K562 (cell line): ENCODE measurements at regions not wholly inside any gene's neighbourhood (a gene's known extent, or its start where the extent isn't known, plus 50 kb on each side); places are given as distances from the start of the nearest gene placed in this dataset.

ENCODE experiments used
- BRCA1 ChIP-seq, 2 experiments: fragments of 450-650 bp in 1 of 2; sonication (generic) in 1 of 2; formaldehyde crosslinking in 1 of 2; IDR thresholded peaks; 2 replicates each; pipeline versions ENCODE4 v1.5.0 to v1.6.1; 2017 to 2020; ENCODE audit warnings: mild to moderate bottlenecking in 1 of 2, missing genetic modification reagents in 1 of 2
- MAFG ChIP-seq: fragments of 450-650 bp; conservative IDR thresholded peaks from 2 replicates; pipeline ENCODE4 v1.6.1; 2016; ENCODE audit warnings: missing genetic modification characterization, missing compliant biosample characterization
- TRIM28 ChIP-seq: fragments of 450-650 bp; IDR thresholded peaks from 2 replicates; pipeline ENCODE4 v1.6.1; 2017
- ZNF263 ChIP-seq: sonication (generic); formaldehyde crosslinking; IDR thresholded peaks from 2 replicates; pipeline ENCODE4 v1.8.0; 2022; ENCODE audit warnings: mild to moderate bottlenecking, missing genetic modification reagents, borderline replicate concordance
- TF ChIP-seq, protein P1 (sequence below), 3 experiments: IDR thresholded peaks in 2 of 3; conservative IDR thresholded peaks in 1 of 3; 2 replicates each; pipeline ENCODE4 v1.5.1; 2011 to 2012; ENCODE audit warnings: low read length in 3 of 3, mild to moderate bottlenecking in 3 of 3, control low read depth in 2 of 3, improper control_type of control experiment in 1 of 3, inconsistent platforms in 1 of 3, low read depth in 1 of 3, mixed read lengths in 1 of 3, moderate library complexity in 1 of 3; ENCODE audit not compliant: insufficient read depth in 2 of 3
- TF ChIP-seq, protein P2 (sequence below): fragments of 250-450 bp; sonication (Bioruptor Pico); IDR thresholded peaks from 2 replicates; pipeline ENCODE4 v1.8.0; 2022; ENCODE audit warnings: moderate library complexity, mild to moderate bottlenecking, inconsistent platforms

DNA sequence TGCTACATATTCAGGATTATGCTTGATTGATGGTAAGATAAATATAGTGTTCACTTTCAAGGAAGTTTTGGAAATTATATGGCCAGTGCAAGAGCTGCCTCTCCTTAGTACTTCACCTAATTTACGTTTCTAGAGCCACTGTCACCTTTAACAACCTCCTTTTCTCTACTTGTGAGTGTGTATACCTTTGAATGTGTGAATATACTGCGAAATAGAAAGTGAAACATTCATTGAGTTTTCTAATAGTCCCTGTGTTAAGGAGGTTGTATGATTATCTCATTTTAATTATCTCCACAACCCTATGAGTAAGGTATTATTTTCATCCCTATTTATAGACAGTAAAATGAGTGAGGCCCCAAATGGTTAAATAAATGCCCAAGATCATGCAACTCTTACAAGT lies 1050.5 kb downstream of the XPNPEP1 start:
- TF ChIP-seq, protein P1, sequence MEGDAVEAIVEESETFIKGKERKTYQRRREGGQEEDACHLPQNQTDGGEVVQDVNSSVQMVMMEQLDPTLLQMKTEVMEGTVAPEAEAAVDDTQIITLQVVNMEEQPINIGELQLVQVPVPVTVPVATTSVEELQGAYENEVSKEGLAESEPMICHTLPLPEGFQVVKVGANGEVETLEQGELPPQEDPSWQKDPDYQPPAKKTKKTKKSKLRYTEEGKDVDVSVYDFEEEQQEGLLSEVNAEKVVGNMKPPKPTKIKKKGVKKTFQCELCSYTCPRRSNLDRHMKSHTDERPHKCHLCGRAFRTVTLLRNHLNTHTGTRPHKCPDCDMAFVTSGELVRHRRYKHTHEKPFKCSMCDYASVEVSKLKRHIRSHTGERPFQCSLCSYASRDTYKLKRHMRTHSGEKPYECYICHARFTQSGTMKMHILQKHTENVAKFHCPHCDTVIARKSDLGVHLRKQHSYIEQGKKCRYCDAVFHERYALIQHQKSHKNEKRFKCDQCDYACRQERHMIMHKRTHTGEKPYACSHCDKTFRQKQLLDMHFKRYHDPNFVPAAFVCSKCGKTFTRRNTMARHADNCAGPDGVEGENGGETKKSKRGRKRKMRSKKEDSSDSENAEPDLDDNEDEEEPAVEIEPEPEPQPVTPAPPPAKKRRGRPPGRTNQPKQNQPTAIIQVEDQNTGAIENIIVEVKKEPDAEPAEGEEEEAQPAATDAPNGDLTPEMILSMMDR (IDR thresholded peaks at IDR 0.05 in 2 of 3, conservative IDR thresholded peaks at IDR 0.05 in 1 of 3; ENCODE audit: insufficient read depth in 2 of 3, low read depth in 1 of 3, low read length in 3 of 3), result no peak
- TF ChIP-seq BRCA1 (IDR thresholded peaks at IDR 0.05) (no peak), BRCA1 (CRISPR knock-in tag; IDR thresholded peaks at IDR 0.05) (no peak), TRIM28 (no peak), MAFG (tag) (no peak), ZNF263 (CRISPR knock-in tag) (no peak)
- TF ChIP-seq, protein P2, sequence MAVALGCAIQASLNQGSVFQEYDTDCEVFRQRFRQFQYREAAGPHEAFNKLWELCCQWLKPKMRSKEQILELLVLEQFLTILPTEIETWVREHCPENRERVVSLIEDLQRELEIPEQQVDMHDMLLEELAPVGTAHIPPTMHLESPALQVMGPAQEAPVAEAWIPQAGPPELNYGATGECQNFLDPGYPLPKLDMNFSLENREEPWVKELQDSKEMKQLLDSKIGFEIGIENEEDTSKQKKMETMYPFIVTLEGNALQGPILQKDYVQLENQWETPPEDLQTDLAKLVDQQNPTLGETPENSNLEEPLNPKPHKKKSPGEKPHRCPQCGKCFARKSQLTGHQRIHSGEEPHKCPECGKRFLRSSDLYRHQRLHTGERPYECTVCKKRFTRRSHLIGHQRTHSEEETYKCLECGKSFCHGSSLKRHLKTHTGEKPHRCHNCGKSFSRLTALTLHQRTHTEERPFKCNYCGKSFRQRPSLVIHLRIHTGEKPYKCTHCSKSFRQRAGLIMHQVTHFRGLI (CRISPR knock-in tag), result no peak
